Stomach (tissue), 4 donors: ENCODE measurements at regions not wholly inside any gene's neighbourhood (a gene's known extent, or its start where the extent isn't known, plus 50 kb on each side); places are given as distances from the start of the nearest gene placed in this dataset.

Source experiments
- EP300 ChIP-seq: sonication (generic); formaldehyde crosslinking; IDR thresholded peaks from one replicate; pipeline ENCODE4 v1.6.1; 2017; ENCODE audit warnings: antibody characterized with exemption
- POLR2A ChIP-seq, 4 donors: fragments of 450-650 bp; IDR thresholded peaks; one replicate each; pipeline ENCODE4 v1.6.1; 2016; ENCODE audit warnings: antibody characterized with exemption in 4 of 4, control low read depth in 2 of 4, mild to moderate bottlenecking in 1 of 4, moderate library complexity in 1 of 4
- POLR2AphosphoS5 ChIP-seq, 3 donors: sonication (generic); formaldehyde crosslinking; IDR thresholded peaks; one replicate each; pipeline ENCODE4 v1.6.1; 2016; ENCODE audit warnings: antibody characterized with exemption in 3 of 3
- TF ChIP-seq, protein P1 (sequence below), 7 experiments: fragments of 450-650 bp in 4 of 7; fragments of 200-600 bp in 3 of 7; sonication (generic) in 3 of 7; IDR thresholded peaks; one replicate each; pipeline ENCODE4 v1.5.1; 2016 to 2019; ENCODE audit warnings: antibody characterized with exemption in 7 of 7, control low read depth in 2 of 7, mild to moderate bottlenecking in 1 of 7

DNA sequence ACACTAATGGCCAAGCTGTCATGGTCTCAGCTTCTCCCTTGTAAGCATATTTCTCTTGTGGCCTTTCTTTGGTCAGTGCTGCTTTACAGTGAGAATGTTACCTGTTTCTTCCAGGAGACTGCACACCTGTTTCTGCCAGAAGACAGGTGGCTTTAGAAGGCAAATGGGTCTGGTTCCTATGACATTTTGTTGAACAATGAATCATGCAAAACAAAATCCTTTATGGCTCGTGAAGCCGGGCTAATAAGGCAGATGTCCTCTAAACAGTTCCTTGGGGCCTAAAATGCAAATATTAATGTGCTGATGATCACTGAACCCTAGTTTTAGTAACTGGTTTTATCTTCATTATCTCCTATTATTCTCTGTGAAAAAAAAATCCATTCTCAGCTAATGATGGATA is 927.6 kb downstream of the GALC start:
- TF ChIP-seq, protein P1, sequence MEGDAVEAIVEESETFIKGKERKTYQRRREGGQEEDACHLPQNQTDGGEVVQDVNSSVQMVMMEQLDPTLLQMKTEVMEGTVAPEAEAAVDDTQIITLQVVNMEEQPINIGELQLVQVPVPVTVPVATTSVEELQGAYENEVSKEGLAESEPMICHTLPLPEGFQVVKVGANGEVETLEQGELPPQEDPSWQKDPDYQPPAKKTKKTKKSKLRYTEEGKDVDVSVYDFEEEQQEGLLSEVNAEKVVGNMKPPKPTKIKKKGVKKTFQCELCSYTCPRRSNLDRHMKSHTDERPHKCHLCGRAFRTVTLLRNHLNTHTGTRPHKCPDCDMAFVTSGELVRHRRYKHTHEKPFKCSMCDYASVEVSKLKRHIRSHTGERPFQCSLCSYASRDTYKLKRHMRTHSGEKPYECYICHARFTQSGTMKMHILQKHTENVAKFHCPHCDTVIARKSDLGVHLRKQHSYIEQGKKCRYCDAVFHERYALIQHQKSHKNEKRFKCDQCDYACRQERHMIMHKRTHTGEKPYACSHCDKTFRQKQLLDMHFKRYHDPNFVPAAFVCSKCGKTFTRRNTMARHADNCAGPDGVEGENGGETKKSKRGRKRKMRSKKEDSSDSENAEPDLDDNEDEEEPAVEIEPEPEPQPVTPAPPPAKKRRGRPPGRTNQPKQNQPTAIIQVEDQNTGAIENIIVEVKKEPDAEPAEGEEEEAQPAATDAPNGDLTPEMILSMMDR (IDR thresholded peaks at IDR 0.05): no peak
- TF ChIP-seq POLR2AphosphoS5 (IDR thresholded peaks at IDR 0.05): no peak
- no peak for TF ChIP-seq POLR2A (IDR thresholded peaks at IDR 0.05)
- no peak for TF ChIP-seq EP300
